Loucy (cell line): ENCODE measurements at regions not wholly inside any gene's neighbourhood (a gene's known extent, or its start where the extent isn't known, plus 50 kb on each side); places are given as distances from the start of the nearest gene placed in this dataset.

Source experiments
- EZH2phosphoT487 ChIP-seq: fragments of 200-600 bp; IDR thresholded peaks from 2 replicates; pipeline ENCODE4 v1.6.1; 2018; ENCODE audit warnings: antibody characterized with exemption, mild to moderate bottlenecking, moderate library complexity, borderline replicate concordance
- TF ChIP-seq, protein P1 (sequence below): fragments of 200-600 bp; sonication (generic); conservative IDR thresholded peaks from 2 replicates; pipeline ENCODE4 v1.5.1; 2014; ENCODE audit warnings: mild to moderate bottlenecking, antibody characterized with exemption, low read length

DNA sequence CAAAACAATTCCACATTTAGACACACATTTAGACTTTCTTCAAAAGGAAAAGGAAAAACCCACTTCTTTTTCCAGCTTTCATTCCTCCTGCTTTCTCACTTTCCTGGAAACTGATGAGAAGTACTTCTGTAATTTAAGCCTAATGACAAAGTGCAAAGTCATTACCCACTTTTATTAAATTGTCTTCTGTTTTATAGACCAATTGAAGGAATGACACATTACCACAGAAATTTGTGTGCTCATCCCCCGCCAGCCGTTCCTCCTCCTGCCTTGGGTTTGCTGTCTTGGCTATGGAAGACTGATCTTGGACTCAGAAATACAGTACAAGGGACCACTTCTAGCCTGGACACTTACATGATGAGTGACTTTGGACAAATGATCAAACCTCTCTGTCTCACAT is 717.8 kb downstream of the SORCS3 start:
- TF ChIP-seq, protein P1, sequence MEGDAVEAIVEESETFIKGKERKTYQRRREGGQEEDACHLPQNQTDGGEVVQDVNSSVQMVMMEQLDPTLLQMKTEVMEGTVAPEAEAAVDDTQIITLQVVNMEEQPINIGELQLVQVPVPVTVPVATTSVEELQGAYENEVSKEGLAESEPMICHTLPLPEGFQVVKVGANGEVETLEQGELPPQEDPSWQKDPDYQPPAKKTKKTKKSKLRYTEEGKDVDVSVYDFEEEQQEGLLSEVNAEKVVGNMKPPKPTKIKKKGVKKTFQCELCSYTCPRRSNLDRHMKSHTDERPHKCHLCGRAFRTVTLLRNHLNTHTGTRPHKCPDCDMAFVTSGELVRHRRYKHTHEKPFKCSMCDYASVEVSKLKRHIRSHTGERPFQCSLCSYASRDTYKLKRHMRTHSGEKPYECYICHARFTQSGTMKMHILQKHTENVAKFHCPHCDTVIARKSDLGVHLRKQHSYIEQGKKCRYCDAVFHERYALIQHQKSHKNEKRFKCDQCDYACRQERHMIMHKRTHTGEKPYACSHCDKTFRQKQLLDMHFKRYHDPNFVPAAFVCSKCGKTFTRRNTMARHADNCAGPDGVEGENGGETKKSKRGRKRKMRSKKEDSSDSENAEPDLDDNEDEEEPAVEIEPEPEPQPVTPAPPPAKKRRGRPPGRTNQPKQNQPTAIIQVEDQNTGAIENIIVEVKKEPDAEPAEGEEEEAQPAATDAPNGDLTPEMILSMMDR = no peak
- TF ChIP-seq EZH2phosphoT487 = no peak
